HG03108 (cell line): ENCODE measurements at regions not wholly inside any gene's neighbourhood (a gene's known extent, or its start where the extent isn't known, plus 50 kb on each side); places are given as distances from the start of the nearest gene placed in this dataset.

Source experiments
- ATAC-seq: cut with Tn5 transposase; IDR thresholded peaks from one replicate; pipeline ENCODE4 v1.9.1; 2021; ENCODE audit warnings: moderate library complexity; ENCODE audit not compliant: unreplicated experiment

DNA sequence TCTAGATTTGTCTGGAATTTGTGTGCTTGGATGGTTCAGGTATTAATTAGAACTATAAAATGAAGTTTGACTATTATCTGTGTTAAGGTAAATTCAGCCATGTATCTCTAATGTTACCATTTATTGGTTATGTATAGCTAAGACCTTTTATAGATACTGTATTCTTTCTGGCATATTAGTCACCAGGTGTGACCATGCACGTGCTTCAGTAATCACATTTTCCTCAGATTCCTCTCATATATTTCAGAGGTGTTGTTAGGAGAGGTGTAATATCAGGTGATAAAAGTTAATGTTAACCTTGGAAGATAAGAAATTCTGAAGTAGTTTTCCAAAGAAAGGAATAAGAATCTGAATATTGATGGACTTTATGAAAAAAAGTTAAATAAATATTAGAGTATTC, 194.5 kb upstream of the KHDRBS2 start:
- no peak for ATAC-seq

DNA sequence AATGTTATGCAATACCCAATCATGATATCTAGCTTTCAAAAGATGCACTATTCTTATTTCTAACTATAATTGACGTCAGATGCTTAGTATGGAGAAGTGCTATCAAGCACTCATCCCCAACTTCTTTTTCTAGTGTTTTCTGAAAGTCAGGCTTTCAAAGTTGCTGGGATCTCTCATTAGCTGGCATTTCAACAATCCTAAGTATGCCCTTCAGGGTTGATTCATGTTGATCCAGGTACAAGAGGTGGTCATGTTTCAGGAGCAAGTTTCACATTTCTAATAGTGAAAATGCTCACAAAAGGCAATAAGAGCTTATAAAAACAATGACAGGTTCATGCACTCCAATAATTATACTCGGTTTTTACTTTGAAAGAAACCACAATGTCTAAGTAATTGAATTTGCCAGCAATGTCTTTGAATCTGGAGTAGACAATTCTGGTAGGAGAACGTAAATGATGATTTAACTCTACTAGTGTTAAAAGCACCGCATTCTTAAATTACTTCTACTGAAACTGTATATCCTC, 193.7 kb upstream of the KHDRBS2 start:
- no peak for ATAC-seq

DNA sequence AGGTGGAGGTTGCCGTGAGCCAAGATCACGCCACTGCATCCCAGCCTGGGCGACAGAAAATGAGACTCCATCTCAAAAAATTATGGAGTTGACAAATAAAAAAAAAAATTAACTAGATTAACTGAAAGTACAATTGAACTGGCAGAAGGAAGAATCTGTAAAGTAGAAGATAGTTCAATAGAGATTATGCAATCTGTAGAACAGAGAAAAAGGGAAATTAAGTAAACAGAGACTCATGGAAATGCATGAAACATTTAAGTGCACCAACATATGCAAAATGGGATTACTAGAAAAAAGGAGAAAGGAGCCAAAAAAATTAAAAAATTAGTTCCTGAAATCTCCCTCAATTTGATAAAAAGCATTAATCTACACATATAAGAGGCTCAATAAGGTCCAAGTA, 188.8 kb upstream of the KHDRBS2 start:
- no peak for ATAC-seq

DNA sequence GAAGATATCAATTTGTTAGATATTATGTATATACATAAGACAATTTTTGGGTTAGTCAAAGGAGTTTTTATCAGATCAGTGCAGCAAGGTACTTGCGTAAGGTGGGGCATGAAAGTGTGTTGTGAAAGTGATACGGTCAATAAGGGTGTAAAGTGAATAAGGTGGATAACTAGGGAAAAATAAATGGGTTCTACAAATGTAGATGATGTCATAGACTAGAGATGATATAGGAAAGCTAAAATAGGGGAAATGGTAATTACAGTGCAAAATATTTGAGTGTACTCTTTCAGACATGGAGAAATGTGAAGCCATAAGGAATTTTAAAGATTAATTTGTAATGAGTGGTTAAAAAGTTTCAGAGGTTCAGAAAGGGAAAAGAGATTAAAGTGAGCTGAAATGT, 180.6 kb upstream of the KHDRBS2 start:
- no peak for ATAC-seq

DNA sequence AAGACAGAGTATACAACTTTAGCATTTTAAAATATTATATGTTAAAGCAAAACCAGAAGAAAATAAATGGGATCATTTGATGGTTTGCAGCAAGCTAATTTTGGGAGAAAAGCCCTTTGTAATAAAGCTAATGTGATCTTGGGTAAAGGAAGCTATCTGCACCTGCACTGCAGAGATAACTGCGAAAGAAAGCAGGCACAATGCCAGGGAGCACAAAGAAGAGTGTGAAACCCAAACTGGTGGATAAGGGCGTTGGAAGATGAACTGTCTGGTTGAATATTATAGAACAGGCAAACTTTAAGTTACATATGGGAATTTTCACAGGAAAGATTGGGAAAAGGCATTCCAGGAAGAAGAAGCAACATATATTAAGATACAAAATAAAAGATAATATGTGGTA, 179.2 kb upstream of the KHDRBS2 start:
- ATAC-seq = no peak

DNA sequence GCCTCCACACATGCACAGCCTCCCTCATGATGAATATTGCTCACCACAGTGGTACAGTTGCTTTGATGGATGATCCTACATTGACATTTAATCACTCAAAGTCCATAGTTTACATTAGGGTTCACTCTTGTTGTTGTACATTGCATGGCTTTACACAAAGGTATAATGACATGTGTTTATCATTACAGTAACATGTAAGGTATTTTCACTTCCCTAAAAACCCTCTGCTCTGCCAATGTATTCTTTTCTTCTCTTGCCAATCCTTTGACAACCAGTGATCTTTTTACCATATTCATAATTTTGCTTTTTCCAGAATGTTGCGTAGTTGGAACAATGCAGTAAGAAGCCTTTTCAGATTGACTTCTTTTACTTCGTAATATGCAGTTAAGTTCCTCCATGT, 166.6 kb upstream of the KHDRBS2 start:
- no peak for ATAC-seq

DNA sequence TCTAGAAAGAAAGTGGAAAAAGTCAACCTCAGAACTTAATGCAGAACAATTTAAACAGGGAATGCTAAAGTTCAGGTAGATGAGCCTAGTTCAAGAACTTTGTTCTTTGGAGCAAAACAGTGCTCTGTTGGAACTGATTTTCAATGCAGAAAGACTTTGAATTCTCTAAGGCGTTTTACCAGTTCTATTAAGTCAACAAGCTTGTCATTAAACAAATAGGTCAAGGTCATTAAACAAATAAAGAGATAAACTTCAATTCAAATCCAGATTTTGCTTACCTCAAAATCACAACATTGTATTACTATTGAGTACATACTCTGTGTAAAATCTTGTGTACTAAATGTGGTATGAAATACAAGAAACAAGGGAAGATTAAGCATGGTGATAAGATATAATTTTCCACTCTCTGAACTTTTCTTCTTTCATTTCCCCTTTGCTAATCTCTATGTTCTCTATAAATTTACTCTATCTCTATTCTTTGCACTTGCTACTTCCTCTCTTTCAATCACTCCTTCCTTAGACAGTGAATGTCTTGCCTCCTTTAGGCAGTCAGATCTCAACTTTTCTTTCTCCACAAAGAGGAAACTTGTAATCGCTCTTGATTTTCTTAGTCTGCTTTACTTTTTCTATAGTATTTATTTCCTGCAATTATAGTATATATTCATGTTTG, 160.8 kb upstream of the KHDRBS2 start:
- ATAC-seq = no peak

DNA sequence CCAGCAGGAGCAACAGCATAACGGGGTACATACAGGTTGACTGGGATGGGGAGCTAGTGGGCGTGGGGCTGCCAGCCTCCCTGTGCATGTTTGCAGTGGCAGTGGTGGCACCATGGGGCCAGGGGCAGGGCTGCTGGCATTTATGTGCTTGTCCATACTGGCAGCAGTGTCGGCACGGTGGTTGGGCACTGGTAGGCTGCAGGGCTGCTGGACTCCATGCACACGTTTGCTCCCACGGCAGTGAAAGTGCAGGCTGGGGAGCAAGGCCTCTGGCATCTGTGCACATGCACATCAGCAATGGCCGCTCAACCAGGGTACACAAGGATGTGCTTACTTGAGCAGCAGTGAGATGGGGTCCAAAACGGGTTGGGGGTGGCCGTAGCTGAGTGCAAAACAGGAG, 159.5 kb upstream of the KHDRBS2 start:
- no peak for ATAC-seq

DNA sequence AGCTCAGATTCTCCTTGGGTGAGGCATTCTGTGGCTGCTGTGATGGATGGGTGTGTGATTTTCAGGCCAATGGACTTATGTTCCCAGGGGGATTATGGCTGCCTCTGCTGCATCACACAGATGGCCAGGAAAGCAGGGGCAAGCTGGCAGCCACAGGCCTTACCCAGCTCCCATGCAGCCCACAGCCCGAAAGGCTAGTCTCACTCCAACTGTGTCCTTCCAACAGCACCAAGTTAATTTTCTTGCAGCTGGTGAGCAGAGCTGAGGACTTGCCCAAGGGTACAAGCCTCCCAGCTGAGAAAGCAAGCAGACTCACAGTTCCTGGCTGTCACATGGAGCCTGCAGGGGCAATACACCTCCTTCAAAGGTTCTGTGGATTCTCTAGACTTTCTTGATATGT, 155.2 kb upstream of the KHDRBS2 start:
- ATAC-seq = no peak

DNA sequence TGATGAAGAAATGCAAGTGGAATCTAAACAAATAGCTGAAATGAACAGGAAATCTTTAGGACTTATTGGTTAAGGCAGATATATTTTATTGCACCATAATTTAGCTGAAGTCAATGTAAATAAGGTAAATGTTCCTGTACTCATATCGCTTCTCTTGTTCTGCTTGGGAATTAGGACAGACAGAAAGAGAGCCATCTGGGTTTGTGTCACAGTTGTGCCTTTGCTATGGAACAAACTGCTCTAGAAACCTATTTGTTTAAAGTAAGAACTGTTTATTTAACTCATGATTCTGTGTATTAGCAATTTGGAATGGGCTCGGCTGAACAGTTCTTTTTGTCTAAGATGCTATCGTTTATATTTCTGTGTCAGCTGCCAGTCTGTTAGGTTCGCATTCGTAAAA, 143.8 kb upstream of the KHDRBS2 start:
- ATAC-seq = no peak

DNA sequence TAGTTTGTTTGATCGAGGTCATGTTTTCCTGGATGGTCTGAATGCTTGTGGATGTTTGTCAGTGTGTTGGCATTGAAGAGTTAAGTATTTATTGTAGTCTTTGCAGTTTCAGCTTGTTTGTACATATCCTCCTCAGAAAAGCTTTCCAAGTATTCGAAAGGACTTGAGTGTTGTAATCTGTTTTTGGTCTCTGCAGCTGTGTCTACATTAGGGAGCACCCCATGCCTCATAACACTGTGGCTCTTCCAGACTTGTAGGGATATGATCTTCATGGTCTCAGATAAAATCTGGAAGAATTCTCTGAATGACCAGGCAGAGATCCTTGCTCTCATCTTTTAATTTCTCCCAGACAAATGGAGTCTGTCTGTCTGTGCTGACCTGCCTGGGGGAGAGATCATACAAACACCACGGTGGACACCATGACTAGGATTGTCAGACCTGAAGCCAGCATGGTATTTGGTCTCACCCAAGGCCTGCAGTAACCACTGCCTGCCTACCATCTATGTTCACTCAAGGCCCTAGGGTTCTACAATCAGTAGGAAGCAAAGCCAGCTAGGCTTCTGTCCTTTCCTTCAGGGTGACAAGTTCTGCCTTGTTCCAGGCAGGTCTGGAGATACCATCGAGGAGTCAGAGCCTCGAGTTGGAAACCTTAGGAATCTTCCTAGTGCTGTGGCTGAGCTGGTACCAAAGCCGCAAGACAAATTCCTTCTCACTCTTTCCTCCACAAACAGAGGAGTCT, 114.7 kb upstream of the KHDRBS2 start:
- ATAC-seq = no peak

DNA sequence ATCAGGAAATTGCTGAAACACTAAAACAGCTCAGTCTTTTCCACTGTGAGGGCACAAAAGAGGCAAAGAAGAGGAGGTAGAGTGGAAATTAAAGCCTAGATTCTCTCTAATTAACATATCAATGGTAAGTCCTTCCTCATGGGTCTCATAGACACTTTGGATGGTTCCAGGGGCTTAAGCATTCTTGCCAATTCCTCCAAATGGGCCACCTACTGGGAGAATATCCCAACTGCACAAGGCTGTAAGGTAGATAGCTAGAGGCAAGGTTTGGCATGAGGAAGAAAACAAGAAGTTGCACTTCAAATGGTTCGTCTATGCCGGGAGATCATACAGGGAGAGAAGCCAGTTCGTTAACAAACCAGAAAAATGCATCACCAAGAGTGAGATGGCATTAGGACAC, 107.6 kb upstream of the KHDRBS2 start:
- ATAC-seq = no peak

DNA sequence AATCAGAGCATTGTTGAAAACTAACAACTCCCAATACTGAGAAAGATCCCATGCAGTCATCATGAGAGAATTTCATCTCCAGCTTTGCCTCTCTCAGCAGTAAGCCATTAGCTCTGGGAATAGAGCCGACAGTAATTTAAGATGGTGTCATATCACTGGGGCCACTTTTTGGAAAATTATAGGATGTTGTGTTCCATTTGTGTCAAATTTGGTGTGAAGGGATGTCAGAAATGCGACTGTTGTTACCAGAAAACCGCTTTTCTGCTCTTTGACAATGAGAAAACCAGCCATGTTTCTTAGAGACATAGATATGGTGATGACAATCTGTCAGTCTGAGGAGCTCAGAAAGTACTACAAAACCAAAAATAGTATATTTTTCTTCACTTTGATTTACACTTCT, 106.3 kb upstream of the KHDRBS2 start:
- ATAC-seq = no peak

DNA sequence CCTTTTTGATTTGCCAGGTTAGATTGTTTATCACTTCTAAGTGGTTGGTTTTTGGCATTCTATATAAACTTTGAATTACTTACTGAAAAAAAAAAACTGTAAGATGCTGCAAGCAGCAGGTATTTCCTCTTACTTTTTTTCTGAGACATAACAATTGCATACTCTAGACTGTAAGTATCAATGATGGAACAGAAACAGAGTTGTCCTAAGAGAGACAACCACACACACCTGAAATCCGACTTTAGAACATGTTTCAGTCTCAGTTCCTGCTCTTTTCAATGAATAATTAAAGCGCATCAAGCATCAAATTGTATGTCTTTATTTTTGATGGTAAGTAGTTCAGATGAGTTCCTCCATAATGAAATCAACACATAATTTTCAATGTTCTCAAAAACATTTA, 105.3 kb upstream of the KHDRBS2 start:
- ATAC-seq = no peak

DNA sequence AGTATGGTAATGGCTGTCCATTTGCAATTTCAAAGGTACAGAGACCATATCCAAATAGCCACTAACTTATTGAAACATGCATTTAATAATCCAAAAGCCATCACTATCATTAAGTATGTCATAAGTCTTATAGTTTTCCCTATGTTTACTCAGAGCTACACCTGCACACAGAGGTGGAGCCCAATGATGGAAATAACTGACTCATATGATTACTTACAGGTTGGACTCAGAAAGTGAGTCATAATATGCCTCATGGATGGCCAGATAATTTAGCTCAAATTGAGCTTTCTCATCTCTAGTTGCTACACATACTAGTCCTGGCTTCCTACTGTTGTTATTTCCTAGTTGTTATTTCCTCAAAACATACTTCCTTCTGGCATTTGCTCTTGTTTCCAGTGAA, 104.4 kb upstream of the KHDRBS2 start:
- ATAC-seq = no peak

DNA sequence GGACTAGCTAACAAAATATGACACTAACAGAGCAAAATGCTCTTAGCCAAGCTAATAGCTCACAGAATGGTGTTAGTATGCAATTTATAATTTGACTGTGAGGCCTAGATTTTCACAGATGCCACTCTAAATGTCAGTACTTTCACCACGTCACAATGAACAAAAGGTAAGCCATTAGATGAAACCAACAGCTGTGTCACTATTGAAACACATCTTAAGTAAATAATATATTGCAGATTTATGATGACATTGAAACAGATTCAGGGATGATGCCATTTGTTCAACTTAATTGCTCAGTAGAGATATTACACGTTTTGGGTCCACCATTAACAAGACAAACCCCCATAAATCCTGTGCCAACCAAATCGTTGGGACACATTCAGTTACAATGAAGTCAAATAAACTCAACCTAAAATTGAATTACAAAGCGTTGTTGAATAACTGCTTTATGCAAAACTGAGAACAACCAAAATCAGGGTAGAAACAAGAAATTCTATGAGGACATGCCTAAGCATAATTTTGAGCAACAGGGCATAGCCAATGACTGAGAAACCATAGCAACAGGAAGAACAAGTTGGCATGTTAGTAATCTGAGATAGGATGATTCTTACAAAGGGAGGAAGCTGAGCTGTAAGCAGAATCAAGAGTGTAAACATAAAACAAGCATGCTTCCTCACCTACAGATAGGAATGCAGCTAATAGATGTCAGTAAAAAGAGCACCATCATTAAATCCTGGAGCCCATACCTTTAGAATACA, 85.6 kb upstream of the KHDRBS2 start:
- no peak for ATAC-seq

DNA sequence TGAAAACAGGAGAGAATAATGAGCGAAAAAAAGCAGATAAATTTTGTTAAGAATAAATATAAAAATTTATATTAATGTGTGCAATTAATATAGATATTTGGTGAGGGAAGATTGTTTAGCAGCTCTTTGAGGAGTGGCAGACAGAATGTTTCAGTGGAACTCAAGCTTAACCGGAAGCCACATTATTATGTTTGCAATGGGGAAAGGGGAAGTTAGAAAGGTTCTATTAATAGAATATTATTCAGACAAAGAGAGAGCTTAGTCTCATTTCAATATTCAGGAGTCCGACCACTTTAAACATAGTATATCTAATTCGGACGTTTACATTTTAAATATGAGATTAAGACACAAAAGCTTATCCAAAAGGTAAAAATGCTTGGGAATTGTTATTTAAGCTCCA, 81.6 kb upstream of the KHDRBS2 start:
- peak; percentile 100 for ATAC-seq

DNA sequence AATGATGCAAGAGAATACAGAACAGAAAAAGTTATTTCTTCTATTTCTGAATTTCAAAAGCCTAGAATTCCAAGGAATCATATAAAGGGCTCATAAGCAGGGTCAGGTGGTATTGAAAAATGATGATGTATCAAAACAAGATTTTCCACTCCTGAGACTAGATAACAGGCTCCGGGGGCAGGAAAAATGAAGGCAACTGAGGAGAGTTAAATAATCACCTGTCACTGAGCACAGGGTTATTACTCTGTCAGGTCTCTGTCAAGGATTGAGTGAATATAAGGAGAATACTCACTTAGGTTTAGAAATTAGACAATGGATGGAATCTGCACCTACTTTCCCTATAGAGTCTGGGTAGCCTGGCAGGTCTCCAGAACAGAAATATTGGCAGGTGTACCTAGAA, 76.1 kb upstream of the KHDRBS2 start:
- no peak for ATAC-seq

DNA sequence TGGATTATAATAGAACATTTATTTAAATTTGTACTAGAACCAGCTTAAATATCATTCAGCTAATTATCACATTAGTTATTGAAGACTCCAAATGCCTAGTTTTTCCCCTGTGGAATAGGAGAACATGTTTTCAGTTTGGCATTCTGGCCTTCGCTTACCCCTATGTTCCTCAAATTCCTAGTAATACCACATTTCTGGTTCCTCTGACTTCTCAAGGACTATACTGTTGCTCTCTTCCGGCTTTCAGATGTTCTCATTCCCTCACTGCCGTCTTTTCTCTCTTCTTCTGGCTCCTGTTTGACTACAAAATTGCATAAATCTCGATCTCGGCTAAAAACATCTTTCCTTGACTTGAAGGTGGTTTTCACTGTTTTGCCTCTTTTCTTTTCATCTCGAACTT, 71.8 kb upstream of the KHDRBS2 start:
- ATAC-seq = no peak

DNA sequence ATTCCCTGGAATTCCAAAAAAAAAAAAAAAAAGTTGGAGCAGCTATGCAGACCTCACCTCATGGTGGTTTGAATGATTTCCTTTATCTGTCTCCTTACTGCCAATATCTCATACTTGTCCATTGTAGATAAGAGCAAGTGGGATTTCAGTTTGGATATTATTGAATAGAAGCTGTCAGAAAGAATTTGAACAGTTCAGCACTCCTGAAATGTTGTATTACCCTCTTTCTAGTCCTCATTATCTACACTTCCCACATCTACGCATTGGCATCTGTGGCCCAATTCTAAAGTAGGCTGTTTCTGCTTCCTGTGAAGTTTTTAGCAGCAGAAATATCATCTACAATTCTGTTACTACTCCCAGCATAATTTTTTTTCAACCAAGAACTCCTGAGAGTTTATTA, 68.2 kb upstream of the KHDRBS2 start:
- ATAC-seq = no peak

DNA sequence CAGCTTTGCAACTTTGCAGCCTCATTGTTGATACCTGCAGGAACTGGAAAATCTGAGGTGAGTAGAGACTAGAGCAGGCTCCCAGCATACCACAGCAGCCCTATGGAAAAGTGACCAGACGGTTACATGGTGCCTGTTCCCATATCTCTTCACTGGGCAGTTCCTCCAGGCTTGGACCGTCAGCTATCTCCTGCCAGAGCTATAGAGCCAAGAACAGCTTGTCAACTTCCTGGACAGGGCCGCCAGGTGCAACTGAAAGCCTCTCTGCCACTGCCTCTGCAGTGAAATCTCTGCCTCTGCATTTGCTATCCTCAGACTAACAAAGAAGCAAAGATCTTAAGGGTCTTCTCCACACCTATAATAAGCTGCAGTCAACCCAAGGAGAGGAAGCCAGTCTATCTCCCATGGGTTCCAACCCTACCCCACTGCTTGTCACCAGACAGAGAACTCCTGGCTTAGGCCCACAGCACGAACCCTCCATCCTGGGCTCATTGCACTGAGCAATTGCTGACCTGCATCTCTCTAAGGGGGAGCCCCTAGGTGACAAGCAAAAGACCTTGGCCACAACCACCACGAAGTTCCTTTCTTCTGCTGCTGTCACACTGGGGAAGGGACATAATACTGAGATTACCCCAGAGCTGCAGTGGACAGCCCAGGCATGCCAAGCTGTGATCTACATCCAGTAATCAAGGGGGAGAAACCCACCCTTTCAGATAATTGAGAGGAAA, 60.1 kb upstream of the KHDRBS2 start:
- ATAC-seq = no peak
